MM.1S (cell line): ENCODE measurements at regions not wholly inside any gene's neighbourhood (a gene's known extent, or its start where the extent isn't known, plus 50 kb on each side); places are given as distances from the start of the nearest gene placed in this dataset.
A peak's percentile ranks its signal among the peaks of the same experiment; 100 is the strongest.

Experiments used
- DNase-seq: peaks from one replicate; pipeline ENCODE4 v3.0.0-alpha.2; 2015
- H2AFZ ChIP-seq: fragments of 300-600 bp; sonication (generic); 2 replicates; pipeline ENCODE4 v1.6.0; 2016; ENCODE audit warnings: antibody characterized with exemption, low read length
- H3F3A ChIP-seq: fragments of 300-600 bp; sonication (generic); 2 replicates; pipeline ENCODE4 v1.6.1; 2016; ENCODE audit warnings: mild to moderate bottlenecking, antibody characterized with exemption, low read length, moderate library complexity, mixed read lengths; ENCODE audit not compliant: insufficient read depth
- H3K27ac ChIP-seq: fragments of 300-600 bp; sonication (generic); 2 replicates; pipeline ENCODE4 v1.5.1; 2016; ENCODE audit warnings: mild to moderate bottlenecking, low read length
- H3K27me3 ChIP-seq: fragments of 300-600 bp; sonication (generic); replicated peaks from 2 replicates; pipeline ENCODE4 v1.6.0; 2016; ENCODE audit warnings: low read length; ENCODE audit not compliant: insufficient read depth
- H3K36me3 ChIP-seq: fragments of 300-600 bp; sonication (generic); replicated peaks from 2 replicates; pipeline ENCODE4 v1.6.1; 2016; ENCODE audit warnings: mild to moderate bottlenecking, low read length, mixed read lengths; ENCODE audit not compliant: insufficient read depth
- H3K4me1 ChIP-seq: fragments of 300-600 bp; sonication (generic); 2 replicates; pipeline ENCODE4 v1.6.1; 2016; ENCODE audit warnings: low read length, mixed read lengths
- H3K4me2 ChIP-seq: fragments of 300-600 bp; sonication (generic); 2 replicates; pipeline ENCODE4 v1.6.0; 2016; ENCODE audit warnings: low read depth, low read length
- H3K4me3 ChIP-seq: fragments of 300-600 bp; sonication (generic); 2 replicates; pipeline ENCODE4 v1.5.1; 2016; ENCODE audit warnings: low read length, mixed read lengths
- H3K79me2 ChIP-seq: fragments of 300-600 bp; sonication (generic); 2 replicates; pipeline ENCODE4 v1.6.1; 2016; ENCODE audit warnings: mixed run types, low read length, mixed read lengths
- H3K9ac ChIP-seq: fragments of 300-600 bp; sonication (generic); 2 replicates; pipeline ENCODE4 v1.6.1; 2016; ENCODE audit warnings: low read length, mixed read lengths
- H3K9me2 ChIP-seq: fragments of 300-600 bp; sonication (generic); replicated peaks from 2 replicates; pipeline ENCODE4 v1.6.1; 2016; ENCODE audit warnings: mild to moderate bottlenecking, low read length, mixed read lengths; ENCODE audit not compliant: insufficient read depth
- H3K9me3 ChIP-seq: fragments of 300-600 bp; sonication (generic); replicated peaks from 2 replicates; pipeline ENCODE4 v1.6.1; 2016; ENCODE audit warnings: mild to moderate bottlenecking, low read length, mixed read lengths; ENCODE audit not compliant: insufficient read depth
- H4K20me1 ChIP-seq: fragments of 300-600 bp; sonication (generic); 2 replicates; pipeline ENCODE4 v1.6.1; 2016; ENCODE audit warnings: mild to moderate bottlenecking, low read length, moderate library complexity, mixed read lengths; ENCODE audit not compliant: insufficient read depth
- EZH2 ChIP-seq: fragments of 300-600 bp; sonication (generic); optimal IDR thresholded peaks from 2 replicates; pipeline ENCODE3; 2017; ENCODE audit warnings: low read depth, mild to moderate bottlenecking, antibody characterized with exemption, low read length, mixed read lengths
- EZH2phosphoT487 ChIP-seq: fragments of 300-600 bp; sonication (generic); IDR thresholded peaks from 2 replicates; pipeline ENCODE4 v1.6.1; 2018; ENCODE audit warnings: antibody characterized with exemption, low read length
- TF ChIP-seq, protein P1 (sequence below): fragments of 300-600 bp; sonication (generic); IDR thresholded peaks from 2 replicates; pipeline ENCODE4 v1.5.1; 2016; ENCODE audit warnings: antibody characterized with exemption, low read length, mixed read lengths

DNA sequence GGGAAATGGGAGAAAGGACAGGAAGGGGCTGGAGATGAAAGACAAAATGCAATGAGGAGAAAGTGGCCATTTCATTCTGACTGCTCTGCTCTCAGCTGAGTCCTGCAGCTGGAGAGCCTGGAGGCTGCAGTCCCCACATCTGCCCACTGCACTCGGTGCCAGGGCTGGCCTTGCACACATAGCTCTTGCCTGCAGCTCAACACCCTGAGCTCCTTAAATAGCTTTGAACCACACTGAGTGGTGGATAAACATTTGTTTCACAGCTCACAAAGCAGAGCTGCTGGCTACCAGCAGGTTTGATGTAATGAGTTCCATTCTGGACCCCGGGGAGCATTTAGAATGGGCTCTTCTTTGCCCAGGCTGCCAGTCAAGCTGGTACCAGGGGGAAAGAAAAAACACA is 426.1 kb upstream of the CADM1 start:
- Histone ChIP-seq H3K4me3 (peak overlapping the region; percentile 26; the same call in 1 of the 2 replicates), H3K27me3 (no peaks in the 10 kb centered on the region), H4K20me1 (no peaks in the 10 kb centered on the region), H3K4me2 (peak overlapping the region; percentile 74), H3K36me3 (no peaks in the 10 kb centered on the region), H3K4me1 (peaks cover 74% of the 10 kb centered on the region), H3F3A (peaks cover 31% of the 10 kb centered on the region), H3K9me2 (no peaks in the 10 kb centered on the region), H3K9me3 (no peaks in the 10 kb centered on the region), H3K9ac (peak overlapping the region; percentile 47), H3K27ac (peak overlapping the region; percentile 86), H2AFZ (peak overlapping the region; percentile 53), H3K79me2 (no peaks in the 10 kb centered on the region)
- no peak for TF ChIP-seq EZH2
- TF ChIP-seq, protein P1, sequence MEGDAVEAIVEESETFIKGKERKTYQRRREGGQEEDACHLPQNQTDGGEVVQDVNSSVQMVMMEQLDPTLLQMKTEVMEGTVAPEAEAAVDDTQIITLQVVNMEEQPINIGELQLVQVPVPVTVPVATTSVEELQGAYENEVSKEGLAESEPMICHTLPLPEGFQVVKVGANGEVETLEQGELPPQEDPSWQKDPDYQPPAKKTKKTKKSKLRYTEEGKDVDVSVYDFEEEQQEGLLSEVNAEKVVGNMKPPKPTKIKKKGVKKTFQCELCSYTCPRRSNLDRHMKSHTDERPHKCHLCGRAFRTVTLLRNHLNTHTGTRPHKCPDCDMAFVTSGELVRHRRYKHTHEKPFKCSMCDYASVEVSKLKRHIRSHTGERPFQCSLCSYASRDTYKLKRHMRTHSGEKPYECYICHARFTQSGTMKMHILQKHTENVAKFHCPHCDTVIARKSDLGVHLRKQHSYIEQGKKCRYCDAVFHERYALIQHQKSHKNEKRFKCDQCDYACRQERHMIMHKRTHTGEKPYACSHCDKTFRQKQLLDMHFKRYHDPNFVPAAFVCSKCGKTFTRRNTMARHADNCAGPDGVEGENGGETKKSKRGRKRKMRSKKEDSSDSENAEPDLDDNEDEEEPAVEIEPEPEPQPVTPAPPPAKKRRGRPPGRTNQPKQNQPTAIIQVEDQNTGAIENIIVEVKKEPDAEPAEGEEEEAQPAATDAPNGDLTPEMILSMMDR, result peak; percentile 13; the same call in 1 of the 2 replicates
- peak; percentile 81 for DNase-seq

DNA sequence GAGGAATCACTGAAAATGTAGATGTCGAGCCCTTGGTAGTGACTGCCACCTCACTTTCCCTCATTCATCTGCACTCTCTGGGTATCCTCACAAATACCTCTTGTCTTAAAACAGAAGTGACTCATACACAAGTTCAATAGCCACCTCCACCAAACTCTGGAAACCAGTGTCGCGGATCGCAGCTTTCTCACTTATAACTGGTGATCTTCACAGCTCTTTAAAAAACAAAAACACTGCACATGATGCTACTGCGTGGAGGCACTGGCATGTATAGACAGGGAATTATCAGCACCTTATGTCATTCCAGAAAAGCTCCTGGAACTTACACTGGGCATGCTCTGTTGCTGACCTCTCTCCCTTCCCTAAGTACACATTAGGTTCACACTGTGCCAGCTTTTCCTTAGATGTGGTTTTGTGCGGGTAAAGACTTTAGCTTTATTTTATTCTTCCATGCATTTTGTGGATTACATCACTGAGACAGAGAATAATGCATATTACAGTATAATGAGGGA is 425.5 kb upstream of the CADM1 start:
- peaks cover 78% of the 10 kb centered on the region for H3K4me1 ChIP-seq

DNA sequence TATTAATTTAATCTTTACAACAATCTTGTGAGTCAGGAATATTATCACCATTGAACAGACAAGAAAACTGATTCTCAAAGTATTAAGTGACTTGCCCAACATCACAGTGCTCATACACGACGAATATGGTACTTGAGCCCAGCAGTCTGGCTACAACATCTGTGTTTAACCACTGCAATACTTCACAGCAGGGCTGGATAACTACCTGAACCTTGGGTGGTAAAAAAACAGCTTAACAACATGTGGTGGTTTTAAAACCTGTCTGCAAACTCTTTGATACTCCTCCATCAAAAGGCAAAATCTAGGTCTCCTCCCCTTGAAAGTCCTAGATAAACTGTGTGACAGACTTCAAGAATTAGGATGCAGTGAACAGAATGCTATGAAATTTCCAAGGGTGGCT is 424.6 kb upstream of the CADM1 start:
- H3K27ac ChIP-seq, result no peak overlapping the region
- H3K4me3 ChIP-seq, result no peak overlapping the region
- H4K20me1 ChIP-seq, result no peaks in the 10 kb centered on the region
- H3K79me2 ChIP-seq, result no peaks in the 10 kb centered on the region
- TF ChIP-seq EZH2phosphoT487, result no peak
- no peak for TF ChIP-seq EZH2
- H3K4me2 ChIP-seq, result no peak overlapping the region
- H3F3A ChIP-seq, result peaks cover 35% of the 10 kb centered on the region
- H3K36me3 ChIP-seq, result no peaks in the 10 kb centered on the region
- H3K27me3 ChIP-seq, result no peaks in the 10 kb centered on the region
- no peaks in the 10 kb centered on the region for H3K9me3 ChIP-seq
- H3K9ac ChIP-seq, result no peak overlapping the region
- H3K4me1 ChIP-seq, result peaks cover 76% of the 10 kb centered on the region
- DNase-seq, result no peak
- H2AFZ ChIP-seq, result no peak overlapping the region
- no peaks in the 10 kb centered on the region for H3K9me2 ChIP-seq

More for the DNA sequence above, 425.5 kb upstream of the CADM1 start:
- H3K27ac ChIP-seq, result no peak overlapping the region; the same call in 1 of the 2 replicates
- no peaks in the 10 kb centered on the region for H3K9me2 ChIP-seq
- H3K4me3 ChIP-seq, result no peak overlapping the region
- no peaks in the 10 kb centered on the region for H3K27me3 ChIP-seq
- H4K20me1 ChIP-seq, result no peaks in the 10 kb centered on the region
- DNase-seq, result no peak
- no peaks in the 10 kb centered on the region for H3K36me3 ChIP-seq
- H2AFZ ChIP-seq, result no peak overlapping the region
- H3K9me3 ChIP-seq, result no peaks in the 10 kb centered on the region
- TF ChIP-seq EZH2 (no peak), EZH2phosphoT487 (no peak)
- TF ChIP-seq, protein P1, result no peak
- peak overlapping the region; percentile 74; the same call in 1 of the 2 replicates for H3K4me2 ChIP-seq
- H3K79me2 ChIP-seq, result no peaks in the 10 kb centered on the region
- H3F3A ChIP-seq, result peaks cover 34% of the 10 kb centered on the region
- H3K9ac ChIP-seq, result peak overlapping the region; percentile 47; the same call in 1 of the 2 replicates

DNA sequence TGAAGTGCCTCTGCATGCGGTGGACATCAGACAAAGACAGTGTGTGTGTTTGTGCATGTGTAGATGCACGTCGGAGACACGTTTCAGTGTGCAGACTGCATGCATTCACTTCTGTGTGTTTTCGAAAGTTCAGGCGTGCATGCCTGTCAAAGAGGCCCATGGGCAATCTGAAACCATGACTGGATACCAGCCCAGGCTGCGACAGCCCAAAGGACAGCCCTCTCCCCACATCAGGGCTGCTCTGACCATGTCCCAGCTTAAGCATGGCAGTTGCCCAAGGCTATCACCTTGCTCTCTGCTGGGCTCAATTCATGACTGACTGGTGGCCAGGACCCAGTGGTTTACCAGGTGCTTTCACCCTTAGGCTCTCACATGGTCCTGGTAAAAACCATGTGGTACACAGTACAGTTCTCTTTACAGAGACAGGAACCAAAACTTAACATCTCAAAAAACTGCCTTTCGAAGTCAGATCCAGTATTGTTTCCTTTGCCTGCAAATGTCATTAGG is 423.7 kb upstream of the CADM1 start:
- H3K9ac ChIP-seq, result no peak overlapping the region
- peak overlapping the region; percentile 62; the same call in 1 of the 2 replicates for H3K27ac ChIP-seq
- H3F3A ChIP-seq, result peaks cover 35% of the 10 kb centered on the region
- no peak for TF ChIP-seq EZH2phosphoT487
- TF ChIP-seq, protein P1, result no peak
- no peak for TF ChIP-seq EZH2
- no peaks in the 10 kb centered on the region for H4K20me1 ChIP-seq
- no peaks in the 10 kb centered on the region for H3K27me3 ChIP-seq
- H3K36me3 ChIP-seq, result no peaks in the 10 kb centered on the region
- no peaks in the 10 kb centered on the region for H3K9me2 ChIP-seq
- no peak overlapping the region for H3K4me3 ChIP-seq
- no peak overlapping the region for H2AFZ ChIP-seq
- H3K4me2 ChIP-seq, result no peak overlapping the region
- no peaks in the 10 kb centered on the region for H3K79me2 ChIP-seq
- peak; percentile 74 for DNase-seq
- H3K4me1 ChIP-seq, result peaks cover 72% of the 10 kb centered on the region
- no peaks in the 10 kb centered on the region for H3K9me3 ChIP-seq
